Suprapubic skin (tissue), 4 donors: ENCODE measurements at regions not wholly inside any gene's neighbourhood (a gene's known extent, or its start where the extent isn't known, plus 50 kb on each side); places are given as distances from the start of the nearest gene placed in this dataset.

ENCODE experiments used
- DNase-seq, 2 donors: peaks; one replicate each; pipeline ENCODE4 v3.0.0-alpha.2; 2019; ENCODE audit warnings: low spot score in 2 of 2
- H3K27ac ChIP-seq: fragments of 200-600 bp; sonication (generic); one replicate; pipeline ENCODE4 v1.5.1; 2019
- H3K27me3 ChIP-seq: fragments of 200-600 bp; sonication (generic); one replicate; pipeline ENCODE4 v1.5.1; 2019
- H3K36me3 ChIP-seq: fragments of 200-600 bp; sonication (generic); one replicate; pipeline ENCODE4 v1.5.1; 2019
- H3K4me1 ChIP-seq: fragments of 200-600 bp; sonication (generic); one replicate; pipeline ENCODE4 v1.5.1; 2019
- H3K4me3 ChIP-seq: fragments of 200-600 bp; sonication (generic); one replicate; pipeline ENCODE4 v1.5.1; 2019; ENCODE audit warnings: mild to moderate bottlenecking
- H3K9me3 ChIP-seq: fragments of 200-600 bp; sonication (generic); one replicate; pipeline ENCODE4 v1.5.1; 2019
- EP300 ChIP-seq: sonication (generic); formaldehyde crosslinking; IDR thresholded peaks from one replicate; pipeline ENCODE4 v1.6.1; 2017; ENCODE audit warnings: antibody characterized with exemption
- POLR2A ChIP-seq, 2 donors: fragments of 450-650 bp; IDR thresholded peaks; one replicate each; pipeline ENCODE4 v1.6.1; 2017; ENCODE audit warnings: antibody characterized with exemption in 2 of 2, mild to moderate bottlenecking in 2 of 2, moderate library complexity in 2 of 2
- POLR2AphosphoS5 ChIP-seq, 3 donors: sonication (generic); formaldehyde crosslinking; IDR thresholded peaks; one replicate each; pipeline ENCODE4 v1.6.1; 2017; ENCODE audit warnings: antibody characterized with exemption in 3 of 3
- WGBS: methylation state at CpG from one replicate; pipeline ENCODE4 v1.1.5; 2018; 5-methylcytosine and 5-hydroxymethylcytosine counted together
- TF ChIP-seq, protein P1 (sequence below), 2 donors: fragments of 200-600 bp in 1 of 2; fragments of 450-650 bp in 1 of 2; sonication (generic) in 1 of 2; IDR thresholded peaks; one replicate each; pipeline ENCODE4 v1.5.1; 2016 to 2019; ENCODE audit warnings: antibody characterized with exemption in 2 of 2, mild to moderate bottlenecking in 1 of 2, moderate library complexity in 1 of 2

DNA sequence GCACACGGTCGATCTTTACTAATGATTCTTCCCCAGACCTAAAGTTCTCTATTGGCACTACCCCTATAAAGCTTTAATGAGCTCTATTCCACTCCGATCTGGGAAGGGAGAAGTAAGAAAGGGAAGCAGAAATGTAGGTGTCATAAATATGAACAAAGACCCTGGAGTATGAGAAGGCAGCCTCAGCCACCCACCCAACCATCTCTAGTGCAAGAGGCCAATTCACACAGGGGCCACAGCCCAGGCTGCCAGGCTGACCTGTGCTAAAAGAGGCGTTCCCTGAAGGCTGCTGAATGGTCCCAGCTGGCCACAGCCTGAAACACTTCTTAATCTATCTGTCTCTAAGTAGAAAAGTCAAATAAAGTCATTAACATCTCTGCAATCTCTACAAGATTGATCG, 60.1 kb upstream of the ACTR3 start:
- no peak overlapping the region for H3K4me3 ChIP-seq
- no peak for DNase-seq
- H3K9me3 ChIP-seq = no peaks in the 10 kb centered on the region
- H3K27me3 ChIP-seq = no peaks in the 10 kb centered on the region
- TF ChIP-seq, protein P1, sequence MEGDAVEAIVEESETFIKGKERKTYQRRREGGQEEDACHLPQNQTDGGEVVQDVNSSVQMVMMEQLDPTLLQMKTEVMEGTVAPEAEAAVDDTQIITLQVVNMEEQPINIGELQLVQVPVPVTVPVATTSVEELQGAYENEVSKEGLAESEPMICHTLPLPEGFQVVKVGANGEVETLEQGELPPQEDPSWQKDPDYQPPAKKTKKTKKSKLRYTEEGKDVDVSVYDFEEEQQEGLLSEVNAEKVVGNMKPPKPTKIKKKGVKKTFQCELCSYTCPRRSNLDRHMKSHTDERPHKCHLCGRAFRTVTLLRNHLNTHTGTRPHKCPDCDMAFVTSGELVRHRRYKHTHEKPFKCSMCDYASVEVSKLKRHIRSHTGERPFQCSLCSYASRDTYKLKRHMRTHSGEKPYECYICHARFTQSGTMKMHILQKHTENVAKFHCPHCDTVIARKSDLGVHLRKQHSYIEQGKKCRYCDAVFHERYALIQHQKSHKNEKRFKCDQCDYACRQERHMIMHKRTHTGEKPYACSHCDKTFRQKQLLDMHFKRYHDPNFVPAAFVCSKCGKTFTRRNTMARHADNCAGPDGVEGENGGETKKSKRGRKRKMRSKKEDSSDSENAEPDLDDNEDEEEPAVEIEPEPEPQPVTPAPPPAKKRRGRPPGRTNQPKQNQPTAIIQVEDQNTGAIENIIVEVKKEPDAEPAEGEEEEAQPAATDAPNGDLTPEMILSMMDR (IDR thresholded peaks at IDR 0.05) = no peak
- TF ChIP-seq POLR2AphosphoS5 (IDR thresholded peaks at IDR 0.05) = no peak
- no peak for TF ChIP-seq POLR2A (IDR thresholded peaks at IDR 0.05)
- no peak for TF ChIP-seq EP300
- H3K4me1 ChIP-seq = no peaks in the 10 kb centered on the region
- H3K36me3 ChIP-seq = no peaks in the 10 kb centered on the region
- WGBS = 88% methylated on average over 5 of the region's 5 CpGs
- no peak overlapping the region for H3K27ac ChIP-seq

DNA sequence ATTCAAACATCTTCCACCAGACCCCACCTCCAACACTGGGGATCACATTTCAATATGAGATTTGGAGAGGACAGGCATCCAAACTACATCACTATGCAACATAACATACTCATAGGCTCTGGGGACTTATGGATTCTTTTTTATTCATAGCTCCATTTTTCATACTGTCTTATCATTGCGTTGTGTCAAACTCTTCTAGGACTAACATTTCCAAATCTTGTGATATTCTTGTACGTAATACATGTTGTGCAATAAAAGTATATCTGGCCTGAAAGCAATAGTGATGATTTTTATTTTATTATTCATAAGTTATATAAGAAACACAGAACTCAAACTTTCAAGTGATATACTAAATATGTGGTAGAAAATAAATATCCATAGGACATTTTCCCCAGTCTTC, 60.6 kb upstream of the ACTR3 start:
- no peaks in the 10 kb centered on the region for H3K4me1 ChIP-seq
- DNase-seq = no peak
- 88% methylated on average over 2 of the region's 2 CpGs for WGBS
- H3K4me3 ChIP-seq = no peak overlapping the region
- no peak overlapping the region for H3K27ac ChIP-seq
- no peaks in the 10 kb centered on the region for H3K27me3 ChIP-seq
- TF ChIP-seq EP300 (no peak), POLR2A (IDR thresholded peaks at IDR 0.05) (no peak), POLR2AphosphoS5 (IDR thresholded peaks at IDR 0.05) (no peak)
- TF ChIP-seq, protein P1 (IDR thresholded peaks at IDR 0.05) = no peak
- no peaks in the 10 kb centered on the region for H3K9me3 ChIP-seq
- H3K36me3 ChIP-seq = no peaks in the 10 kb centered on the region

DNA sequence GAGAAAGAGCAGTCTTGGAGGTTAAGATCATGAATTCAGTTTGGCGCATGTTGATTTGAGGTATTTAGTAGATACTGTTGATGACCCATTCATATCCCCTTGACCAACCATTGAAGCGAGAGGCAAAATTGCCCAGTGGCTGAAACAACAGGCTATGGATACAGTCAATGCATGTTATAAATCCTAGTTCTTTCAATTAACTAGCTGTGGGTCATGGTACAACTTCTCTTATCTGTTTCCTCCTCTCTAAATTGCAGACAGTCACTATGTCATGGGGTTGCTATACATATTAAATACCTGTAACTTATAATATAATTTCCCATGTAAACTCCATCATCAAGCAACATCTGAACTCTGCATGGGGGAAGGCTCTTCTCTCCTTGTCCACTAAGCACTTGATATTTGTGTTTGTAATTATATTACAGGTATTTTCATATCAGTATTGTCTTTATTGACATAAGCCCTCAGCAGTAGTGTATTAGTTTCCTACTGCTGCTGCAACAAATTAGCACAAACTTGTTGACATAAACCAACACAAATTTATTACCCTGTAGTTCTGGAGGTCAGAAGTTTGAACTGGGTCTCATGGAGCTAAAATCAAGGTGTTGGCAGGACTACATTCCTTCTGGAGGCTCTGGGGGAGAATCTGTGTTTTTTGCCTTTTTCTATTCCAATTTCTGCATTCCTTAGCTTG, 61.7 kb upstream of the ACTR3 start:
- H3K4me3 ChIP-seq = no peak overlapping the region
- H3K9me3 ChIP-seq = no peaks in the 10 kb centered on the region
- H3K4me1 ChIP-seq = no peaks in the 10 kb centered on the region
- TF ChIP-seq POLR2A (IDR thresholded peaks at IDR 0.05) = no peak
- no peak for TF ChIP-seq POLR2AphosphoS5 (IDR thresholded peaks at IDR 0.05)
- no peak for TF ChIP-seq EP300
- TF ChIP-seq, protein P1 (IDR thresholded peaks at IDR 0.05) = no peak
- H3K27ac ChIP-seq = no peak overlapping the region
- no peak for DNase-seq
- WGBS = 92% methylated on average over 2 of the region's 2 CpGs
- no peaks in the 10 kb centered on the region for H3K36me3 ChIP-seq
- H3K27me3 ChIP-seq = no peaks in the 10 kb centered on the region

DNA sequence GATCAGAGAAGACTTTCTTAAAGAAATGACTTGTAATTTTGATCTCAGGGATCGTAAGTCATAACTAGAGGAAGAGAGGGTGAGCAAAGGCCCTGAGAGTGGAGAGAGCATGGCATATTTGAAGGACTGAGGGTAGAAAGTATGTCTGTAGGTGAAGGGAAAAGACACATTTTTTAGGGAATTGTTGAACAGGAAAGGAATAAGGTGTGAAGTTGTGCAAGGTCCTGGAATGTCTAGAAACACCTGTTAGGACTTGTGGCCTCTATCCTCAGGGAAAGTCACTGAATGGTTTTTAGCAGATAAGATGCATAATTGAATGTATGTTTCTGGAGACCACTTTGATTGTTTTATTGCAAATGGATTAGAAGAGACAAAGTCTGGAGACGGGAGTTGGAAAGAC, 62.5 kb upstream of the ACTR3 start:
- Histone ChIP-seq H3K9me3 (no peaks in the 10 kb centered on the region), H3K36me3 (no peaks in the 10 kb centered on the region), H3K27me3 (no peaks in the 10 kb centered on the region), H3K4me1 (no peaks in the 10 kb centered on the region), H3K27ac (no peak overlapping the region), H3K4me3 (no peak overlapping the region)
- no peak for DNase-seq
- 88% methylated on average over 2 of the region's 2 CpGs for WGBS
- TF ChIP-seq EP300 = no peak
- TF ChIP-seq, protein P1 (IDR thresholded peaks at IDR 0.05) = no peak
- no peak for TF ChIP-seq POLR2A (IDR thresholded peaks at IDR 0.05)
- TF ChIP-seq POLR2AphosphoS5 (IDR thresholded peaks at IDR 0.05) = no peak

DNA sequence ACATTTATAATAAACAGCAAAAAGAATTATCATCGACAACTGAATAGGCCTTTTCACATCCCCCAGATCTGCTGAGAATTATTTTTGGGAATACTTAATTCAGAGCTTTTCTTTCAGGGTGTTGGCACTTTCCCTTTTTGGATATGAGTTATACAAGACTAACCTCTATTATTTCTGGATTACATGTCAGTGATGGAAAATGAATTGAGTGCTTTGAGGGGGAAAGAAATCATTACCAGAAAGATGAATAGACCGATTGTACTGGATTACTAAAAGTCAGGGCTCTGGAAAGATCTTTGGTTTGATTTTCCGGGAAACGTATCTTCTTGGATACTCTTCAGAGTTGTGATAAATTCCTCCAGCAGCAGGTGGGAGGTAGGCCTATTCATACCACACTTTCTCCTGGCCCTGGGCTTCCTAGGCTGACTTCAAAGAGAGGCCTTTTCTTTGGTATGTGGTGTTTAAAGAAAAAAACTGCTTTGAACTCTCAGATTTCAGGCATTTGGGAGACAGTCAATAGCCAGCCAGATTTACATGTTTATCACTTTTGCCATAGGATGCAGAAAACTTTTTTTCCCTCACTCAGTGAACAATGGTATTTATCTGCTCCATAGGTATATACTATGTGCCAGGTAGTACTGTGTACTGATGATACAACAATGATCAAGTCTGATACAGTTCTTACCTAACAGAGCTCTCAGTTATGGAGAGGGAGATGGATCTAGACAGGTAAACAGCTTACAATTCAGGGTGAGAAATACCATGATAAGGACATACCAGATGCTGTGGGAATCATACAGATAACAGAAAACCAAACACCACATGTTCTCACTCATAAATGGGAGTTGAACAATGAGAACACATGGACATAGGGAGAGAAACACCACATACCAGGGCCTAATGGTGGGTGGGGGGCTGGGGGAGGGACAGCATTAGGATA, 63.3 kb upstream of the ACTR3 start:
- H3K27me3 ChIP-seq = no peaks in the 10 kb centered on the region
- no peak overlapping the region for H3K27ac ChIP-seq

More for the DNA sequence above, 63.3 kb upstream of the ACTR3 start:
- H3K36me3 ChIP-seq = no peaks in the 10 kb centered on the region
- H3K4me3 ChIP-seq = no peak overlapping the region
- no peak for DNase-seq
- 66% methylated on average over 4 of the region's 4 CpGs for WGBS
- H3K4me1 ChIP-seq = no peaks in the 10 kb centered on the region
- H3K9me3 ChIP-seq = no peaks in the 10 kb centered on the region
- TF ChIP-seq, protein P1 (IDR thresholded peaks at IDR 0.05) = no peak
- TF ChIP-seq POLR2A (IDR thresholded peaks at IDR 0.05) (no peak), EP300 (no peak), POLR2AphosphoS5 (IDR thresholded peaks at IDR 0.05) (no peak)
